ENCODE measurements at regions not wholly inside any gene's neighbourhood (a gene's known extent, or its start where the extent isn't known, plus 50 kb on each side); places are given as distances from the start of the nearest gene placed in this dataset.

DNA sequence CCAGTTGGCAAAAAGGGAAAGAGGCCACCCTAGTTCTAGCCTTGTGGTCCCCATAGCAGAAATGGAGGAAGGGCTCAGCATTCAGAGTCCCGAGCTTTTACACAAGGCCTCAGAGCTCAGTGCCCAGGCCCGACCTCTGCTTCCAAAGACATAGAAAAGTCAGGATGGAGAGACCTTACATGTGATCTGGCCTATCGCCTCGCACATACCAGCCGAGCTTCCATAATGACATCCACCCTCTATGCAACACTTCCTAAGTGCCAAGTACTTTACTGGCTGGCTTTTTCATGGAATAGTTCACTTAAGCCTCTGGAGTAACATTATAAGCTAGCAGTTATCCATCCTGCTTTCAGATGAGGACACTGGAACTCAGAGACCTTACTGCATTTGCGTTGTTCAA is 275.9 kb downstream of the FAM43A start:
- no peak for ATAC-seq (ENCODE audit: low read depth)

More for the DNA sequence above, 275.9 kb downstream of the FAM43A start:
- POLR2A ChIA-PET (ENCODE audit: unreplicated experiment): no interaction called here
- Histone ChIP-seq H3K4ac (ENCODE audit: low read depth, low read length) (no peak overlapping the region), H3K4me3 (ENCODE audit: insufficient read depth, low read depth, low read length) (no peak overlapping the region), H4K20me1 (ENCODE audit: insufficient read depth, low read length) (no peaks in the 10 kb centered on the region), H4K5ac (ENCODE audit: low read depth, low read length) (no peak overlapping the region), H3K27me3 (ENCODE audit: control insufficient read depth, insufficient read depth, low read length) (peaks cover 38% of the 10 kb centered on the region), H2AFZ (replicated peaks; ENCODE audit: low read length, poor library complexity) (no peak overlapping the region), H3K9me1 (ENCODE audit: insufficient read depth, low read length) (no peaks in the 10 kb centered on the region), H4K8ac (ENCODE audit: low read depth in 2 of 2, low read length in 2 of 2) (no peak overlapping the region), H2BK20ac (ENCODE audit: low read depth, low read length) (no peak overlapping the region), H2AK5ac (ENCODE audit: low read depth, low read length) (no peak overlapping the region), H2BK5ac (ENCODE audit: low read depth, low read length, poor library complexity, severe bottlenecking) (no peak overlapping the region), H3K9ac (ENCODE audit: low read depth, low read length) (no peak overlapping the region), H3K4me2 (ENCODE audit: low read depth, low read length) (no peak overlapping the region), H3K14ac (replicated peaks; ENCODE audit: low read depth, low read length) (no peak overlapping the region), H3K4me1 (ENCODE audit: control insufficient read depth, insufficient read depth, low read length) (no peaks in the 10 kb centered on the region), H3K36me3 (ENCODE audit: control insufficient read depth, insufficient read depth, low read length) (no peaks in the 10 kb centered on the region), H3K9me3 (ENCODE audit: control insufficient read depth, insufficient read depth, low read length) (no peaks in the 10 kb centered on the region), H3K56ac (ENCODE audit: extremely low read depth, insufficient read depth, low read length) (no peak overlapping the region), H2AK9ac (replicated peaks; ENCODE audit: low read depth, low read length, poor library complexity) (no peak overlapping the region), H2BK15ac (ENCODE audit: low read depth, low read length) (no peak overlapping the region), H2BK120ac (ENCODE audit: low read depth, low read length) (no peak overlapping the region), H3K18ac (ENCODE audit: low read depth, low read length) (no peak overlapping the region), H4K91ac (ENCODE audit: insufficient read depth, low read depth, low read length) (no peak overlapping the region), H3K23ac (ENCODE audit: low read depth, low read length) (no peak overlapping the region), H3K27ac (ENCODE audit: insufficient read depth, low read length) (no peak overlapping the region), H3K79me1 (ENCODE audit: low read depth in 1 of 2, low read length in 2 of 2) (no peaks in the 10 kb centered on the region)
- intact Hi-C loops (cut with micrococcal nuclease): no loop called here
- CTCF ChIA-PET: no interaction called here
- in situ Hi-C loops (cut with MboI; ENCODE audit: low sequenced_read_pairs): no loop called here
- no TSS peak for BruUV-seq (replicated peaks)
- no peak for TF ChIP-seq BHLHE40 (IDR thresholded peaks at IDR 0.05; ENCODE audit: low read depth, low read length)
- no peak for TF ChIP-seq NFE2L2 (IDR thresholded peaks at IDR 0.05; ENCODE audit: low read depth, low read length)
- TF ChIP-seq RFX5 (IDR thresholded peaks at IDR 0.05; ENCODE audit: low read depth, low read length): no peak
- TF ChIP-seq, protein P1, sequence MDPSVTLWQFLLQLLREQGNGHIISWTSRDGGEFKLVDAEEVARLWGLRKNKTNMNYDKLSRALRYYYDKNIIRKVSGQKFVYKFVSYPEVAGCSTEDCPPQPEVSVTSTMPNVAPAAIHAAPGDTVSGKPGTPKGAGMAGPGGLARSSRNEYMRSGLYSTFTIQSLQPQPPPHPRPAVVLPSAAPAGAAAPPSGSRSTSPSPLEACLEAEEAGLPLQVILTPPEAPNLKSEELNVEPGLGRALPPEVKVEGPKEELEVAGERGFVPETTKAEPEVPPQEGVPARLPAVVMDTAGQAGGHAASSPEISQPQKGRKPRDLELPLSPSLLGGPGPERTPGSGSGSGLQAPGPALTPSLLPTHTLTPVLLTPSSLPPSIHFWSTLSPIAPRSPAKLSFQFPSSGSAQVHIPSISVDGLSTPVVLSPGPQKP (IDR thresholded peaks at IDR 0.05; ENCODE audit: borderline replicate concordance, low read depth, low read length): no peak
- no peak for TF ChIP-seq POLR2A (IDR thresholded peaks at IDR 0.05; ENCODE audit: low read depth, low read length)
- no peak for TF ChIP-seq CEBPB (IDR thresholded peaks at IDR 0.05; ENCODE audit: low read depth, low read length)
- no peak for TF ChIP-seq MXI1 (IDR thresholded peaks at IDR 0.05; ENCODE audit: borderline replicate concordance, low read depth, low read length)
- TF ChIP-seq RCOR1 (IDR thresholded peaks at IDR 0.05; ENCODE audit: insufficient replicate concordance, low read length): no peak
- no peak for TF ChIP-seq RAD21 (IDR thresholded peaks at IDR 0.05; ENCODE audit: low read length)
- TF ChIP-seq, protein P2, sequence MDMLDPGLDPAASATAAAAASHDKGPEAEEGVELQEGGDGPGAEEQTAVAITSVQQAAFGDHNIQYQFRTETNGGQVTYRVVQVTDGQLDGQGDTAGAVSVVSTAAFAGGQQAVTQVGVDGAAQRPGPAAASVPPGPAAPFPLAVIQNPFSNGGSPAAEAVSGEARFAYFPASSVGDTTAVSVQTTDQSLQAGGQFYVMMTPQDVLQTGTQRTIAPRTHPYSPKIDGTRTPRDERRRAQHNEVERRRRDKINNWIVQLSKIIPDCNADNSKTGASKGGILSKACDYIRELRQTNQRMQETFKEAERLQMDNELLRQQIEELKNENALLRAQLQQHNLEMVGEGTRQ (IDR thresholded peaks at IDR 0.05; ENCODE audit: low read depth, low read length): no peak
- TF ChIP-seq, protein P3, sequence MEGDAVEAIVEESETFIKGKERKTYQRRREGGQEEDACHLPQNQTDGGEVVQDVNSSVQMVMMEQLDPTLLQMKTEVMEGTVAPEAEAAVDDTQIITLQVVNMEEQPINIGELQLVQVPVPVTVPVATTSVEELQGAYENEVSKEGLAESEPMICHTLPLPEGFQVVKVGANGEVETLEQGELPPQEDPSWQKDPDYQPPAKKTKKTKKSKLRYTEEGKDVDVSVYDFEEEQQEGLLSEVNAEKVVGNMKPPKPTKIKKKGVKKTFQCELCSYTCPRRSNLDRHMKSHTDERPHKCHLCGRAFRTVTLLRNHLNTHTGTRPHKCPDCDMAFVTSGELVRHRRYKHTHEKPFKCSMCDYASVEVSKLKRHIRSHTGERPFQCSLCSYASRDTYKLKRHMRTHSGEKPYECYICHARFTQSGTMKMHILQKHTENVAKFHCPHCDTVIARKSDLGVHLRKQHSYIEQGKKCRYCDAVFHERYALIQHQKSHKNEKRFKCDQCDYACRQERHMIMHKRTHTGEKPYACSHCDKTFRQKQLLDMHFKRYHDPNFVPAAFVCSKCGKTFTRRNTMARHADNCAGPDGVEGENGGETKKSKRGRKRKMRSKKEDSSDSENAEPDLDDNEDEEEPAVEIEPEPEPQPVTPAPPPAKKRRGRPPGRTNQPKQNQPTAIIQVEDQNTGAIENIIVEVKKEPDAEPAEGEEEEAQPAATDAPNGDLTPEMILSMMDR (conservative IDR thresholded peaks at IDR 0.05; ENCODE audit: low read depth, low read length): no peak
- TF ChIP-seq CHD1 (IDR thresholded peaks at IDR 0.05; ENCODE audit: low read depth, low read length): no peak
- TF ChIP-seq MAZ (IDR thresholded peaks at IDR 0.05; ENCODE audit: borderline replicate concordance, low read depth, low read length): no peak
- DNase-seq: no peak
- dilution Hi-C loops (cut with HindIII; ENCODE audit: low sequenced_read_pairs, unreplicated experiment): no loop called here
- 75% methylated on average over 5 of the region's 6 CpGs; no CpG with 5 or more reads in 1 of the 2 experiments for WGBS, 2 experiments (ENCODE audit: extremely low coverage in 2 of 2, insufficient read length in 1 of 2)

Data from IMR-90 (cell line).